ENCODE measurements at regions not wholly inside any gene's neighbourhood (a gene's known extent, or its start where the extent isn't known, plus 50 kb on each side); places are given as distances from the start of the nearest gene placed in this dataset.
"Not testable (repeated sequence)": the region's sequence is repeated elsewhere in the genome, so short reads cannot be mapped to it uniquely, and the experiment has no call there.

GRCh38 chr12:114030451-114030850, 64.3 kb upstream of the RBM19 start:
- H3K27me3 ChIP-seq (ENCODE audit: insufficient read depth, insufficient read length) = no peaks in the 10 kb centered on the region
- H3K4me1 ChIP-seq (ENCODE audit: insufficient read depth, insufficient read length) = no peaks in the 10 kb centered on the region
- H3K9ac ChIP-seq (ENCODE audit: insufficient read length, low read depth) = no peak overlapping the region
- DNase-seq (ENCODE audit: low read depth, low spot score) = no peak
- peaks cover 23% of the 10 kb centered on the region for H3K9me3 ChIP-seq (ENCODE audit: insufficient read depth, low read length)
- no peak overlapping the region for H3K4me3 ChIP-seq (ENCODE audit: insufficient read length, low read depth)
- no peaks in the 10 kb centered on the region for H3K36me3 ChIP-seq (ENCODE audit: insufficient read depth, insufficient read length, low read length)
- TF ChIP-seq YY1 (IDR thresholded peaks at IDR 0.05; ENCODE audit: insufficient read depth, insufficient read length) (no peak), SUZ12 (IDR thresholded peaks at IDR 0.05; ENCODE audit: extremely low read depth, insufficient read depth, insufficient read length) (no peak), ZNF274 (IDR thresholded peaks at IDR 0.05; ENCODE audit: low read depth, low read length) (no peak)

- Histone ChIP-seq H3K4me1 (ENCODE audit: insufficient read depth, insufficient read length) (no peaks in the 10 kb centered on the region), H3K27me3 (ENCODE audit: insufficient read depth, insufficient read length) (no peaks in the 10 kb centered on the region), H3K9me3 (ENCODE audit: insufficient read depth, low read length) (peaks cover 23% of the 10 kb centered on the region), H3K36me3 (ENCODE audit: insufficient read depth, insufficient read length, low read length) (no peaks in the 10 kb centered on the region), H3K9ac (ENCODE audit: insufficient read length, low read depth) (no peak overlapping the region), H3K4me3 (ENCODE audit: insufficient read length, low read depth) (no peak overlapping the region)
- no peak for DNase-seq (ENCODE audit: low read depth, low spot score)
- TF ChIP-seq YY1 (IDR thresholded peaks at IDR 0.05; ENCODE audit: insufficient read depth, insufficient read length) (no peak), ZNF274 (IDR thresholded peaks at IDR 0.05; ENCODE audit: low read depth, low read length) (no peak), SUZ12 (IDR thresholded peaks at IDR 0.05; ENCODE audit: extremely low read depth, insufficient read depth, insufficient read length) (no peak)
Observed at GRCh38 chr12:114026805-114027204, 60.7 kb upstream of the RBM19 start.

DNA sequence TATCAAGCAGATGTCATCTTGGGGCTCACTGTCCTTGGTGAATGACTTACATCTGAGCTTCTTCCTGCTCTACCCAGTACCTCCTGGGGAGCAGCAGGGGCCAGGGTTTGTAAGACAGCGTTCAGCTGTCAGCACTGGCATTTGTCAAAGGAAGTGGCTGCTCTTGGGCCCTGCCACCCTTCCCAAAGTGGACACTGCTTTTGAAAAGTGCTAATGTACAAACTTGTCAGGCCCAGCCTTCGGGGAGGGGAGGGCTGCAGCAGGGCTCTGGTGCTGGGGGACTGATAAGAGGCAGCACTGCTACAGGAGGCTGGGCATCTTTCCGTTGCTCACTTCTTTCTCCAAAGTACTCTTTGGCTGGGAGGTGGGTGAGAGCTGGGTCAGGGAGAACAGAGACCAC, 59.8 kb upstream of the RBM19 start:
- Histone ChIP-seq H3K4me1 (ENCODE audit: insufficient read depth, insufficient read length) (no peaks in the 10 kb centered on the region), H3K36me3 (ENCODE audit: insufficient read depth, insufficient read length, low read length) (no peaks in the 10 kb centered on the region), H3K9ac (ENCODE audit: insufficient read length, low read depth) (no peak overlapping the region), H3K4me3 (ENCODE audit: insufficient read length, low read depth) (no peak overlapping the region), H3K27me3 (ENCODE audit: insufficient read depth, insufficient read length) (no peaks in the 10 kb centered on the region), H3K9me3 (ENCODE audit: insufficient read depth, low read length) (peaks cover 23% of the 10 kb centered on the region)
- DNase-seq (ENCODE audit: low read depth, low spot score) = no peak
- TF ChIP-seq YY1 (IDR thresholded peaks at IDR 0.05; ENCODE audit: insufficient read depth, insufficient read length) = no peak
- TF ChIP-seq SUZ12 (IDR thresholded peaks at IDR 0.05; ENCODE audit: extremely low read depth, insufficient read depth, insufficient read length) = no peak
- TF ChIP-seq ZNF274 (IDR thresholded peaks at IDR 0.05; ENCODE audit: low read depth, low read length) = no peak

DNA sequence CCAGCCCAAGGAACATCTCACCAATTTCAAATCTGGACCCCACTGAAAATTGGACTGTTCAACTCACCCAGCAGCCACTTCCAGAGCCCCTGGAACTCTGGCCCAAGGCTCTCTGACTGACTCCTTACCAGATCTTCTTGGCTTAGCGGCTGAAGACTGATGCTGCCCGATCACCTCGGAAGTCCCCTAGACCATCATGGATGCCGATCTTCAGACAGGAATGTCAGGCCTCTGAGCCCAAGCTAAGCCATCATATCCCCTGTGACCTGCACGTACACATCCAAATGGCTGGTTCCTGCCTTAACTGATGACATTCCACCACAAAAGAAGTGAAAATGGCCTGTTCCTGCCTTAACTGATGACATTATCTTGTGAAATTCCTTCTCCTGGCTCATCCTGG, 56.0 kb upstream of the RBM19 start:
- H3K27me3 ChIP-seq (ENCODE audit: insufficient read depth, insufficient read length); H3K9ac ChIP-seq (ENCODE audit: insufficient read length, low read depth); DNase-seq (ENCODE audit: low read depth, low spot score); H3K36me3 ChIP-seq (ENCODE audit: insufficient read depth, insufficient read length, low read length); H3K4me3 ChIP-seq (ENCODE audit: insufficient read length, low read depth); H3K4me1 ChIP-seq (ENCODE audit: insufficient read depth, insufficient read length): not testable (repeated sequence)
- H3K9me3 ChIP-seq (ENCODE audit: insufficient read depth, low read length) = peaks cover 12% of the 10 kb centered on the region

DNA sequence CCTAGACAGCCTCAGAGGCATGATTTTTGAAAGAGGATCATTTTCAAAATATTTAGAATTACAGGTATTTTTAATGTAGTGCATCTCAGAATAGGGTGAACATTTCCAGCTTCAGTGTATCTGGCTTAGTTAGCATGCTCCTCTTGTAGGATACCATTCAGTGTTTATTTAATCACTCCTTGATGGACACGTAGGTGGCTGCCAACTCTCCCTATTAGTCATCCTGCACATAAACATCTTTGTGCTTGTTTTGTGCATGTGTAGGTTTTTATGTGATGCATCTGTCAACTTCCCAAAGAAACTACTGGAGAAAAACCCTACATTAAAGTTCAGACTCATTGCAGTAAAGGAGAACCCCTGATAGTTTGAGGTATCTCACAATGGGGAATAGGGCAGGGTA, 52.5 kb upstream of the RBM19 start:
- Histone ChIP-seq H3K27me3 (ENCODE audit: insufficient read depth, insufficient read length) (no peaks in the 10 kb centered on the region), H3K9ac (ENCODE audit: insufficient read length, low read depth) (no peak overlapping the region), H3K36me3 (ENCODE audit: insufficient read depth, insufficient read length, low read length) (no peaks in the 10 kb centered on the region), H3K4me1 (ENCODE audit: insufficient read depth, insufficient read length) (no peaks in the 10 kb centered on the region), H3K4me3 (ENCODE audit: insufficient read length, low read depth) (no peak overlapping the region), H3K9me3 (ENCODE audit: insufficient read depth, low read length) (no peaks in the 10 kb centered on the region)
- TF ChIP-seq SUZ12 (IDR thresholded peaks at IDR 0.05; ENCODE audit: extremely low read depth, insufficient read depth, insufficient read length) (no peak), YY1 (IDR thresholded peaks at IDR 0.05; ENCODE audit: insufficient read depth, insufficient read length) (no peak), ZNF274 (IDR thresholded peaks at IDR 0.05; ENCODE audit: low read depth, low read length) (no peak)
- DNase-seq (ENCODE audit: low read depth, low spot score) = no peak
